ENCODE measurements at regions not wholly inside any gene's neighbourhood (a gene's known extent, or its start where the extent isn't known, plus 50 kb on each side); places are given as distances from the start of the nearest gene placed in this dataset.

DNA sequence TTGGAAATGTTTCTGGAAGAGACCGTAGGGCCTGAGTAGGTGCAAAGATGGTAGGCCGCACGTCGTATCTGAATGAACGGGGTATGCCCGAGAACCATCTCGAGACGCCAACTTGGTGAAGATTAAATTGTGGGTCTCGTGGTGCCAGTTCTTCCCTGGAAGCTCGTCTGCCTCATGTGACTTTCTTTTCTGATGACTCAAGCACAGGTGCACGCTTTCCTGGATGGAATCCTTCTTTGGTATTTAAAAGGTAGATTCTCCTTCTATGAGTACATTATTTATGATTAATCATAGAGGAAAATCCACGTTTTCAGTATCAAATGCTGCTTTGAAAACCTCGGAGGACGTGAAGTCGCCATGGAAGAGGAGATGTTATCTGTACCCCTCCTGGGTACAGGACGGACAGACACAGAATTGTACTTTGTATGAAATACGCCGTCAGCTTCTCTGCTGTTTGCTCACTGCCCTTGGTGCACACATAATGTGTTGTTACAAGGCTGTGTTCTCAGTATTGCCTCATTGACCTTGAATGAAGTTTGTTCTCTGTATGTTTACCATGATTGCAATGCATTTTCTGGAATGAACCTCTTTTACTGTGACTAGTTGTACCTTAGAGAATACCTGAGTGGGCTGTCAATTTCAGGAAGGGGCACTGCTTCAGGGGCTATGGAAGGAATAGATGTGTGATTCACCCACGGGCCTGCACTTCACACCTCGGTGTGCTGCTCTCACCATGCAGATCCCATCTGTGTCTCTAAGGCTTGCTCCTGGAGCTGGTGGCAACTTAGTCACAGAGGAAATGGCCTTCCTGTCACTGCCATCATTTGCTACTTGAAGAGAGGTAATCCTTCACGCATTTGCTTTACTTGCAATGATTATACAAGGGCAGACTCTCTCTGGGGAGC is 137.3 kb upstream of the RTL1 start:
- intact Hi-C loops (cut with DNase I; ENCODE audit: low total_unique reads), result no loop called here
- no peak for DNase-seq (ENCODE audit: low spot score in 2 of 2)

DNA sequence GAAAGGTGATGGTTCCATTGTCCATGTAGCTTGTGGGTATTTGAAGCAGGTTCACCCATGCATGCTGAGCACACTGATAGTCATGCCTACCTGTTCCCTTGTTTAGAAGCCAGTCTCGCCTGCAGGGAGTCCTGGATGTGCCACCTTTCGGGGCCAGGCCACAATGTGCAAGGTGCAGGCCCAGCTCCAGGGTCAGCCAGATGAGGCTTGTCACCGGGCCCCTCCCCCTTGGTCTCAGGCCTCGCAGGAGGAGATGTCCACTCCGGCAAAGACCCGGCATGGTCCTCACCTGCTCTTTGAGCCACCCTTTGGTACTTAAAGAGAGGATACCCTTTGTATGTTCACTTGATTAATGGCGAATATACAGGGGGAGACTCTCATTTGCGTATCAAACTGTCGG is 140.4 kb upstream of the RTL1 start:
- DNase-seq (ENCODE audit: low spot score in 2 of 2), result no peak
- intact Hi-C loops (cut with DNase I; ENCODE audit: low total_unique reads), result no loop called here
- WGBS, 2 donors, result 92 to 94% methylated on average over 9 of the region's 9 CpGs

More for the DNA sequence above, 137.3 kb upstream of the RTL1 start:
- 85 to 87% methylated on average over 21 of the region's 21 CpGs for WGBS, 2 donors
- no peak for TF ChIP-seq POLR2A (IDR thresholded peaks at IDR 0.05)
- TF ChIP-seq, protein P1, sequence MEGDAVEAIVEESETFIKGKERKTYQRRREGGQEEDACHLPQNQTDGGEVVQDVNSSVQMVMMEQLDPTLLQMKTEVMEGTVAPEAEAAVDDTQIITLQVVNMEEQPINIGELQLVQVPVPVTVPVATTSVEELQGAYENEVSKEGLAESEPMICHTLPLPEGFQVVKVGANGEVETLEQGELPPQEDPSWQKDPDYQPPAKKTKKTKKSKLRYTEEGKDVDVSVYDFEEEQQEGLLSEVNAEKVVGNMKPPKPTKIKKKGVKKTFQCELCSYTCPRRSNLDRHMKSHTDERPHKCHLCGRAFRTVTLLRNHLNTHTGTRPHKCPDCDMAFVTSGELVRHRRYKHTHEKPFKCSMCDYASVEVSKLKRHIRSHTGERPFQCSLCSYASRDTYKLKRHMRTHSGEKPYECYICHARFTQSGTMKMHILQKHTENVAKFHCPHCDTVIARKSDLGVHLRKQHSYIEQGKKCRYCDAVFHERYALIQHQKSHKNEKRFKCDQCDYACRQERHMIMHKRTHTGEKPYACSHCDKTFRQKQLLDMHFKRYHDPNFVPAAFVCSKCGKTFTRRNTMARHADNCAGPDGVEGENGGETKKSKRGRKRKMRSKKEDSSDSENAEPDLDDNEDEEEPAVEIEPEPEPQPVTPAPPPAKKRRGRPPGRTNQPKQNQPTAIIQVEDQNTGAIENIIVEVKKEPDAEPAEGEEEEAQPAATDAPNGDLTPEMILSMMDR (IDR thresholded peaks at IDR 0.05), result no peak
- H3K4me3 ChIP-seq (ENCODE audit: low read depth, poor library complexity, severe bottlenecking), result no peak overlapping the region

GRCh38 chr14:101044741-101045140 is 141.2 kb upstream of the RTL1 start:
- H3K4me3 ChIP-seq (ENCODE audit: low read depth, poor library complexity, severe bottlenecking), result no peak overlapping the region
- DNase-seq (ENCODE audit: low spot score in 2 of 2), result no peak
- intact Hi-C loops (cut with DNase I; ENCODE audit: low total_unique reads), result no loop called here

More for the DNA sequence above, 140.4 kb upstream of the RTL1 start:
- TF ChIP-seq POLR2A (IDR thresholded peaks at IDR 0.05), result no peak
- TF ChIP-seq, protein P1 (IDR thresholded peaks at IDR 0.05), result no peak
- H3K4me3 ChIP-seq (ENCODE audit: low read depth, poor library complexity, severe bottlenecking), result no peak overlapping the region

DNA sequence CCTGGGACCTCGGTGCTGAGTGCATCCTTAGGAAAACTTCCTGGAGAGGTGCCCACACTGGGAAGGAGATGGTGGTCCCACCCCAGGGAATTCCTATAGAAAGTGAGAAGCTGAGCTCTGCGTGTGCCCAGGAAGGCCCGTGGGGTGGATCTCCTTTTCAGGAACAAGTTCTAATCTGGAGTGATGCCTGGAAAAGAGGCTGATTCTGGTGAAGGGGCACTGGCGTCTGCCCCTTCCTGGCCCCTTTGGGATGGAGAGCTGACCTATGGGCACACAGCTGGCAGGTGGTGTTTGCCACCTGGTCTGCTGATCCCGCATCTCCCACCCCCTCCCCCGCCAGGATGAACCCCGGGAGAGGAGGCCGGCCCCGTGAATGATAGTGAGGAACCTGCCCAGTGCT is 142.0 kb upstream of the RTL1 start:
- H3K4me3 ChIP-seq (ENCODE audit: low read depth, poor library complexity, severe bottlenecking), result no peak overlapping the region
- TF ChIP-seq, protein P1 (IDR thresholded peaks at IDR 0.05), result no peak
- no peak for TF ChIP-seq POLR2A (IDR thresholded peaks at IDR 0.05)
- 72 to 83% methylated on average over 9 of the region's 9 CpGs for WGBS, 2 donors
- DNase-seq (ENCODE audit: low spot score in 2 of 2), result no peak
- intact Hi-C loops (cut with DNase I; ENCODE audit: low total_unique reads), result no loop called here

More at GRCh38 chr14:101044741-101045140, 141.2 kb upstream of the RTL1 start:
- WGBS, 2 donors, result 89 to 95% methylated on average over 14 of the region's 14 CpGs
- TF ChIP-seq POLR2A (IDR thresholded peaks at IDR 0.05), result no peak
- TF ChIP-seq, protein P1 (IDR thresholded peaks at IDR 0.05), result no peak

- H3K4me3 ChIP-seq (ENCODE audit: low read depth, poor library complexity, severe bottlenecking), result no peak overlapping the region
- intact Hi-C loops (cut with DNase I; ENCODE audit: low total_unique reads), result no loop called here
- DNase-seq (ENCODE audit: low spot score in 2 of 2), result no peak
- WGBS, 2 donors, result 90 to 94% methylated on average over 17 of the region's 17 CpGs
- TF ChIP-seq, protein P1 (IDR thresholded peaks at IDR 0.05), result no peak
- no peak for TF ChIP-seq POLR2A (IDR thresholded peaks at IDR 0.05)
Measured at GRCh38 chr14:101046071-101046470, 142.5 kb upstream of the RTL1 start.
